Neutrophil (primary cell): ENCODE measurements at regions not wholly inside any gene's neighbourhood (a gene's known extent, or its start where the extent isn't known, plus 50 kb on each side); places are given as distances from the start of the nearest gene placed in this dataset.

Source experiments
- H3K27ac ChIP-seq: fragments of 200-600 bp; sonication (generic); 2 replicates; pipeline ENCODE4 v1.5.1; 2016; ENCODE audit warnings: mild to moderate bottlenecking, moderate library complexity
- H3K27me3 ChIP-seq: fragments of 200-600 bp; sonication (generic); 2 replicates; pipeline ENCODE4 v1.6.0; 2016; ENCODE audit warnings: mild to moderate bottlenecking
- H3K36me3 ChIP-seq: fragments of 200-600 bp; sonication (generic); 2 replicates; pipeline ENCODE4 v1.5.1; 2017
- H3K4me1 ChIP-seq, 2 experiments: fragments of 200-600 bp in 1 of 2; sonication (generic) in 1 of 2; 1 replicate in 1 of 2; 2 replicates in 1 of 2; pipeline versions ENCODE4 v1.5.1 to v1.6.1; 2013 to 2016; ENCODE audit warnings: low read depth in 1 of 2, low read length in 1 of 2, mild to moderate bottlenecking in 1 of 2, moderate library complexity in 1 of 2; ENCODE audit not compliant: control insufficient read depth in 1 of 2, insufficient read depth in 1 of 2
- H3K4me3 ChIP-seq, 2 experiments: fragments of 200-600 bp in 1 of 2; sonication (generic) in 1 of 2; 1 replicate in 1 of 2; 2 replicates in 1 of 2; pipeline ENCODE4 v1.5.1; 2013 to 2016; ENCODE audit warnings: low read depth in 1 of 2, low read length in 1 of 2, mild to moderate bottlenecking in 1 of 2, moderate library complexity in 1 of 2
- H3K9me3 ChIP-seq: fragments of 200-600 bp; sonication (generic); 2 replicates; pipeline ENCODE4 v1.5.1; 2016
- TF ChIP-seq, protein P1 (sequence below): fragments of 200-600 bp; sonication (generic); IDR thresholded peaks from 2 replicates; pipeline ENCODE4 v1.5.1; 2016; ENCODE audit warnings: antibody characterized with exemption

DNA sequence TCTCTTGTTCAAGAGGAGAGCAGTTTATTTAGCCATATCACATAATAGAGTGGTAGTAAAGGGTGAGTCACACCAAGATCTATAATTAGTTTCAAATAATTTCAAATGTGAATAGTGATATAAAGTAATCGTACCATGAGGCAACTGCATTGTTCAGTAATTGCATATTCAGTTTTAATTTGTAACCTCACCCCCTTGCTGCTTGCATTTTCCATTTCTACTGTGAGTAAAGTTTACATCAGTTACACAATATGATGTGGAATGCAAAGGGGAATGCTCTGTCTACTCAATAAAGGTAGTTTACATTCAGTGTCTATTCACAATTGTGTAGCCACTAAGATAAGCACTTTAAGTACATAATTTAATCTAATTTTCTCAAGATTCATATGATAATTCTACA lies 1695.7 kb upstream of the SPRY2 start:
- H3K4me3 ChIP-seq, result no peak overlapping the region
- H3K36me3 ChIP-seq, result no peaks in the 10 kb centered on the region
- no peaks in the 10 kb centered on the region for H3K27me3 ChIP-seq
- no peak overlapping the region for H3K27ac ChIP-seq
- TF ChIP-seq, protein P1, sequence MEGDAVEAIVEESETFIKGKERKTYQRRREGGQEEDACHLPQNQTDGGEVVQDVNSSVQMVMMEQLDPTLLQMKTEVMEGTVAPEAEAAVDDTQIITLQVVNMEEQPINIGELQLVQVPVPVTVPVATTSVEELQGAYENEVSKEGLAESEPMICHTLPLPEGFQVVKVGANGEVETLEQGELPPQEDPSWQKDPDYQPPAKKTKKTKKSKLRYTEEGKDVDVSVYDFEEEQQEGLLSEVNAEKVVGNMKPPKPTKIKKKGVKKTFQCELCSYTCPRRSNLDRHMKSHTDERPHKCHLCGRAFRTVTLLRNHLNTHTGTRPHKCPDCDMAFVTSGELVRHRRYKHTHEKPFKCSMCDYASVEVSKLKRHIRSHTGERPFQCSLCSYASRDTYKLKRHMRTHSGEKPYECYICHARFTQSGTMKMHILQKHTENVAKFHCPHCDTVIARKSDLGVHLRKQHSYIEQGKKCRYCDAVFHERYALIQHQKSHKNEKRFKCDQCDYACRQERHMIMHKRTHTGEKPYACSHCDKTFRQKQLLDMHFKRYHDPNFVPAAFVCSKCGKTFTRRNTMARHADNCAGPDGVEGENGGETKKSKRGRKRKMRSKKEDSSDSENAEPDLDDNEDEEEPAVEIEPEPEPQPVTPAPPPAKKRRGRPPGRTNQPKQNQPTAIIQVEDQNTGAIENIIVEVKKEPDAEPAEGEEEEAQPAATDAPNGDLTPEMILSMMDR, result no peak
- no peaks in the 10 kb centered on the region for H3K4me1 ChIP-seq
- H3K9me3 ChIP-seq, result peaks cover 4% of the 10 kb centered on the region

DNA sequence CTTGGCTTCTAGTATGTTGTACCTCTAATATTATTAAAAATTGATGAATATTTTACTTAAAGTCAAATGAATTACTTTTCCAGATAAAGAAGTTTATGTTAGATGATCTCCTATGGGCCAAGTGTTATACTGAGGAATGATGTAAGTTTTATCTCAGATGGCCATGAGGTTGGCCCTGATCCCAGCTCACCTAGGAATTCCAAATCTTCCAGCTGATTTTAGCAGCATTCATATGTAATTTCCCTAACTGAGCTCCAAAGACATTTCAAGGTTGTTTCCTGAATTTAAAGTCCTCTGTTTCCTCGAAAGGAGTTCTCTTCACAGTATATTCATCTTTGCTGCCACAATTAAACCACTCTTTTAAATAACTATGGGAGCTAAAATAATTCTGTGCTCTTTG lies 1670.4 kb upstream of the SPRY2 start:
- Histone ChIP-seq H3K4me3 (no peak overlapping the region), H3K27ac (no peak overlapping the region), H3K4me1 (no peaks in the 10 kb centered on the region), H3K27me3 (no peaks in the 10 kb centered on the region), H3K9me3 (no peaks in the 10 kb centered on the region), H3K36me3 (no peaks in the 10 kb centered on the region)
- TF ChIP-seq, protein P1, result no peak

DNA sequence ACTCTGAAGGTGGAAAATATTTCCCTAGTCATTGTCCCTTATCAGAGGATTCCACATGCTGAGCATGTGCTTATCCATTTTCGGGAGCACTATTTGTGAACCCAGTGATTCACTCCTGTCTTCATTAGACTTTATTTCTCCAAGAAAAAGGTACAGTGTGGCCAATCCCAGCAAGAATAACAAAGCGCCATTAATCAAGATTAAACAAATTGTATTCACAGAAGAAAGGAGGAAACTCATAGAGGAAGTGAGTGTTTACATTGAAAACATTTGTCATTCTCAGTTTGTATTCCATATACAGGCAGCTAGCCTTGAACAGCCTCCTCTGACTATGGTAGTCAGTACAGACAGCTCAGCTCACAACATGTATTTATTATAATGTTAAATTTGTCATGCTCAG lies 1669.9 kb upstream of the SPRY2 start:
- Histone ChIP-seq H3K36me3 (no peaks in the 10 kb centered on the region), H3K27me3 (no peaks in the 10 kb centered on the region), H3K27ac (no peak overlapping the region), H3K4me3 (no peak overlapping the region), H3K4me1 (no peaks in the 10 kb centered on the region), H3K9me3 (no peaks in the 10 kb centered on the region)
- TF ChIP-seq, protein P1, result no peak

DNA sequence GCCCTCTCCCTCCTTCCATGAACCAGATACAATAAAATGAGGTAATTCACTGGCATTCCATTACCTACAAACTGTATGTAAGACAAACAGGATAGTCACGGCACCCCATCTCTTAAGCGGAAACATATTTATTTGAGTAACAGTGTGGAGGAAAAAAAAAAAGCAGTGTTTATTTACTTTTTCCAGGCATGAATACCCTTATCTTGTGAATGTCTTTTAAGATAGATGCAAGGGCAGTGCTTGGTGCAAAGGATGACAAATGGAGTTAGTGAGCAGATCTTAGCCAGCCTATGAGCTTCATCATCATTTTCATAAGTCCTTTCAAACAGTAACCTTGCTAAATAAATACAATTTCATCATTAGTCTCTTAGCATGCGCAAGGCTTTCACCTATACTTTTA lies 1661.8 kb upstream of the SPRY2 start:
- Histone ChIP-seq H3K4me1 (no peaks in the 10 kb centered on the region), H3K27me3 (no peaks in the 10 kb centered on the region)
- TF ChIP-seq, protein P1, result no peak

DNA sequence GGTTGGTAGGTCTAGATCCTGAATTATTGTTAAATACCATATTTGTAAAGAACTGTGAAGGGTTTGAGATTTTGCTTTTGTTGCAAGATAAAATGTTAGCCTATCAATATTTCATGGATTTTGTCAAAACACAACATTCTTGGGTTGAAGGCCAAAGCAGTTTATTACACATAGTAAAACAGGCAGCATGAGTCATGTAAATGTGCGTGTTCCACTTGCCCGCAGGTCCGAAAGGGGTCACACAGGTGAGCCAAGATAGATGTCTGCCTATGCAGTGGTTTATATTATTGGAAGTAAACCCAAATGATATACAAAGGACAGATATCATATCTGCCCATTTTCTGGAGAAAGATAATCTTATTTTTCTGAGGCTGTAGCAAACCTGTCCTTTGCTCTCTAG lies 1654.4 kb upstream of the SPRY2 start:
- TF ChIP-seq, protein P1, result no peak
- H3K9me3 ChIP-seq, result peaks cover 5% of the 10 kb centered on the region
- no peak overlapping the region for H3K27ac ChIP-seq
- H3K4me3 ChIP-seq, result no peak overlapping the region
- H3K4me1 ChIP-seq, result no peaks in the 10 kb centered on the region
- no peaks in the 10 kb centered on the region for H3K36me3 ChIP-seq
- H3K27me3 ChIP-seq, result no peaks in the 10 kb centered on the region

More for the DNA sequence above, 1661.8 kb upstream of the SPRY2 start:
- no peaks in the 10 kb centered on the region for H3K36me3 ChIP-seq
- no peaks in the 10 kb centered on the region for H3K9me3 ChIP-seq
- no peak overlapping the region for H3K4me3 ChIP-seq
- H3K27ac ChIP-seq, result no peak overlapping the region

DNA sequence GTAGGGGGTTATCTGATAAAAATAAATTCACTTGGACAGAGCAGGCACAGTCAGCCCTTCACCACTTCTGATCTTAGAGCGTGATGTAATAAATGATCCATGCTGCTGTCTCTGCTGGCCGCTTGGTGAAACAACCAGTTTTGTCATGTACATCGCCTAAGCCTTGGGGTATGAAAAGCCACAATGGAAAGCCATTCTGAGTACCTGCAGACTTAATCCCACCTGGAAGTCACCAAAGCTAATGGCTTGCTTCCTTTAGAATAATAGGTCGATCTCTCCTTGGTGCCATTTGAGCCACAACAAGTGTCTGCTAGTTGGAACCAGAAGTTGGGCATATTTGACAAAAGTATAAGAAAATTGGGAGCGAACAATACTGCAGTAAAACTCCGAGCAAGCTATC lies 1649.7 kb upstream of the SPRY2 start:
- no peak overlapping the region for H3K27ac ChIP-seq
- H3K36me3 ChIP-seq, result no peaks in the 10 kb centered on the region
- H3K27me3 ChIP-seq, result no peaks in the 10 kb centered on the region
- no peaks in the 10 kb centered on the region for H3K4me1 ChIP-seq
- TF ChIP-seq, protein P1, result no peak
- peaks cover 5% of the 10 kb centered on the region for H3K9me3 ChIP-seq
- no peak overlapping the region for H3K4me3 ChIP-seq
